Thyroid gland (tissue), 4 donors: ENCODE measurements at regions not wholly inside any gene's neighbourhood (a gene's known extent, or its start where the extent isn't known, plus 50 kb on each side); places are given as distances from the start of the nearest gene placed in this dataset.

Experiments used
- DNase-seq, 2 donors: peaks; one replicate each; pipeline ENCODE4 v3.0.0-alpha.2; 2019
- H3K27ac ChIP-seq, 3 donors: fragments of 200-600 bp; sonication (generic); 1 replicate in 2 of 3; 2 replicates in 1 of 3; pipeline ENCODE4 v1.5.1; 2016 to 2019; ENCODE audit warnings: mild to moderate bottlenecking in 1 of 3, moderate library complexity in 1 of 3
- H3K27me3 ChIP-seq: fragments of 200-600 bp; sonication (generic); one replicate; pipeline ENCODE4 v1.5.1; 2019
- H3K36me3 ChIP-seq, 2 donors: fragments of 200-600 bp; sonication (generic); one replicate each; pipeline ENCODE4 v1.5.1; 2016 to 2019
- H3K4me1 ChIP-seq, 2 donors: fragments of 200-600 bp; sonication (generic); one replicate each; pipeline ENCODE4 v1.5.1; 2017 to 2019
- H3K4me3 ChIP-seq, 3 donors: fragments of 200-600 bp; sonication (generic); replicated peaks in 1 of 3; 1 replicate in 2 of 3; 2 replicates in 1 of 3; pipeline ENCODE4 v1.5.1; 2016; ENCODE audit warnings: mild to moderate bottlenecking in 1 of 3
- H3K9me3 ChIP-seq: fragments of 200-600 bp; sonication (generic); one replicate; pipeline ENCODE4 v1.5.1; 2017
- CTCF ChIP-seq, 6 experiments: fragments of 200-600 bp in 3 of 6; fragments of 450-650 bp in 3 of 6; sonication (generic) in 3 of 6; IDR thresholded peaks; one replicate each; pipeline ENCODE4 v1.5.1; 2016 to 2019; ENCODE audit warnings: antibody characterized with exemption in 6 of 6, mild to moderate bottlenecking in 2 of 6, inconsistent platforms in 1 of 6, moderate library complexity in 1 of 6
- POLR2A ChIP-seq, 2 donors: fragments of 450-650 bp; IDR thresholded peaks; one replicate each; pipeline ENCODE4 v1.6.1; 2017; ENCODE audit warnings: antibody characterized with exemption in 2 of 2, mild to moderate bottlenecking in 2 of 2, moderate library complexity in 1 of 2
- WGBS, 2 donors: methylation state at CpG; one replicate each; pipeline ENCODE4 v1.1.5; 2017; 5-methylcytosine and 5-hydroxymethylcytosine counted together
- intact Hi-C: fragments of 100-400 bp; cut with DNase I; formaldehyde crosslinking; loops from one replicate; pipeline ENCODE4 v1.15.1; 2023

GRCh38 chr10:36248304-36248981 is 606.3 kb upstream of the FZD8 start:
- Histone ChIP-seq H3K9me3 (no peaks in the 10 kb centered on the region), H3K36me3 (no peaks in the 10 kb centered on the region), H3K4me3 (no peak overlapping the region), H3K27ac (no peak overlapping the region), H3K4me1 (no peaks in the 10 kb centered on the region), H3K27me3 (no peaks in the 10 kb centered on the region)
- TF ChIP-seq CTCF (IDR thresholded peaks at IDR 0.05) = no peak
- no peak for TF ChIP-seq POLR2A (IDR thresholded peaks at IDR 0.05)
- WGBS, 2 donors = 84 to 87% methylated on average over 5 of the region's 5 CpGs
- no peak for DNase-seq
- intact Hi-C loops = no loop called here

GRCh38 chr10:36247478-36247877 is 605.4 kb upstream of the FZD8 start:
- 87 to 89% methylated on average over 2 of the region's 2 CpGs for WGBS, 2 donors
- Histone ChIP-seq H3K4me3 (no peak overlapping the region), H3K27ac (no peak overlapping the region), H3K27me3 (no peaks in the 10 kb centered on the region), H3K36me3 (no peaks in the 10 kb centered on the region), H3K4me1 (no peaks in the 10 kb centered on the region), H3K9me3 (no peaks in the 10 kb centered on the region)
- intact Hi-C loops = no loop called here
- DNase-seq = no peak
- TF ChIP-seq POLR2A (IDR thresholded peaks at IDR 0.05) (no peak), CTCF (IDR thresholded peaks at IDR 0.05) (no peak)

- TF ChIP-seq CTCF (IDR thresholded peaks at IDR 0.05) = no peak
- TF ChIP-seq POLR2A (IDR thresholded peaks at IDR 0.05) = no peak
- no peak for DNase-seq
- Histone ChIP-seq H3K4me1 (no peaks in the 10 kb centered on the region), H3K36me3 (no peaks in the 10 kb centered on the region), H3K27me3 (no peaks in the 10 kb centered on the region), H3K4me3 (no peak overlapping the region), H3K27ac (no peak overlapping the region), H3K9me3 (no peaks in the 10 kb centered on the region)
- WGBS, 2 donors = 85 to 92% methylated on average over 2 of the region's 2 CpGs
- intact Hi-C loops = no loop called here
Observed at GRCh38 chr10:36236931-36237330, 594.8 kb upstream of the FZD8 start.

- no peak for DNase-seq
- Histone ChIP-seq H3K4me1 (no peaks in the 10 kb centered on the region), H3K36me3 (no peaks in the 10 kb centered on the region), H3K27ac (no peak overlapping the region), H3K9me3 (no peaks in the 10 kb centered on the region), H3K4me3 (no peak overlapping the region), H3K27me3 (no peaks in the 10 kb centered on the region)
- WGBS, 2 donors = 58 to 64% methylated on average over 1 of the region's 1 CpG
- TF ChIP-seq CTCF (IDR thresholded peaks at IDR 0.05) (no peak), POLR2A (IDR thresholded peaks at IDR 0.05) (no peak)
- intact Hi-C loops = no loop called here
Observed at GRCh38 chr10:36236341-36236740, 594.2 kb upstream of the FZD8 start.

- no peaks in the 10 kb centered on the region for H3K9me3 ChIP-seq
- H3K4me1 ChIP-seq = no peaks in the 10 kb centered on the region
- H3K27me3 ChIP-seq = no peaks in the 10 kb centered on the region
- TF ChIP-seq CTCF (IDR thresholded peaks at IDR 0.05) = no peak
- no peak for TF ChIP-seq POLR2A (IDR thresholded peaks at IDR 0.05)
- no peak overlapping the region for H3K27ac ChIP-seq
- no peaks in the 10 kb centered on the region for H3K36me3 ChIP-seq
- intact Hi-C loops = no loop called here
- H3K4me3 ChIP-seq = no peak overlapping the region
- DNase-seq = no peak
- WGBS, 2 donors = 88 to 92% methylated on average over 3 of the region's 3 CpGs
Observed at GRCh38 chr10:36232935-36233334, 590.8 kb upstream of the FZD8 start.
